IPS-NIHi7 (cell line): ENCODE measurements at regions not wholly inside any gene's neighbourhood (a gene's known extent, or its start where the extent isn't known, plus 50 kb on each side); places are given as distances from the start of the nearest gene placed in this dataset.

Experiments used
- DNase-seq: peaks from one replicate; pipeline ENCODE4 v3.0.0; 2012; ENCODE audit warnings: mixed read lengths; ENCODE audit errors: extremely low spot score

GRCh38 chr7:52897288-52897687 lies 138.1 kb upstream of the POM121L12 start:
- DNase-seq = no peak

- no peak for DNase-seq
Measured at GRCh38 chr7:52877240-52877639, 158.2 kb upstream of the POM121L12 start.

GRCh38 chr7:52876402-52876801 lies 159.0 kb upstream of the POM121L12 start:
- DNase-seq = no peak

- no peak for DNase-seq
Measured at GRCh38 chr7:52863652-52864051, 171.8 kb upstream of the POM121L12 start.

GRCh38 chr7:52862321-52862720 lies 173.1 kb upstream of the POM121L12 start:
- DNase-seq = no peak

- DNase-seq = no peak
Measured at GRCh38 chr7:52857367-52857766, 178.1 kb upstream of the POM121L12 start.

GRCh38 chr7:52854681-52855080 lies 180.8 kb upstream of the POM121L12 start:
- DNase-seq = no peak

- DNase-seq = no peak
Measured at GRCh38 chr7:52851547-52851946, 183.9 kb upstream of the POM121L12 start.

- DNase-seq = no peak
Measured at GRCh38 chr7:52843436-52843835, 192.0 kb upstream of the POM121L12 start.

GRCh38 chr7:52842202-52842900 lies 193.1 kb upstream of the POM121L12 start:
- no peak for DNase-seq

GRCh38 chr7:52838981-52839411 lies 196.4 kb upstream of the POM121L12 start:
- no peak for DNase-seq

GRCh38 chr7:52831321-52831720 lies 204.1 kb upstream of the POM121L12 start:
- no peak for DNase-seq

GRCh38 chr7:52830801-52831200 lies 204.6 kb upstream of the POM121L12 start:
- no peak for DNase-seq

- DNase-seq = no peak
Measured at GRCh38 chr7:52826515-52827265, 208.7 kb upstream of the POM121L12 start.

- DNase-seq = no peak
Measured at GRCh38 chr7:52825611-52826010, 209.8 kb upstream of the POM121L12 start.

- DNase-seq = no peak
Measured at GRCh38 chr7:52811537-52811936, 223.9 kb upstream of the POM121L12 start.

GRCh38 chr7:52799817-52800216 lies 235.6 kb upstream of the POM121L12 start:
- DNase-seq = no peak

GRCh38 chr7:52797801-52798200 lies 237.6 kb upstream of the POM121L12 start:
- DNase-seq = no peak

- no peak for DNase-seq
Measured at GRCh38 chr7:52794621-52795020, 240.8 kb upstream of the POM121L12 start.

GRCh38 chr7:52791176-52791700 lies 244.2 kb upstream of the POM121L12 start:
- no peak for DNase-seq

- DNase-seq = no peak
Measured at GRCh38 chr7:52786174-52786573, 249.3 kb upstream of the POM121L12 start.

GRCh38 chr7:52782348-52782747 lies 253.1 kb upstream of the POM121L12 start:
- no peak for DNase-seq

- DNase-seq = no peak
Measured at GRCh38 chr7:52781250-52781649, 254.2 kb upstream of the POM121L12 start.
